ENCODE measurements at regions not wholly inside any gene's neighbourhood (a gene's known extent, or its start where the extent isn't known, plus 50 kb on each side); places are given as distances from the start of the nearest gene placed in this dataset.

DNA sequence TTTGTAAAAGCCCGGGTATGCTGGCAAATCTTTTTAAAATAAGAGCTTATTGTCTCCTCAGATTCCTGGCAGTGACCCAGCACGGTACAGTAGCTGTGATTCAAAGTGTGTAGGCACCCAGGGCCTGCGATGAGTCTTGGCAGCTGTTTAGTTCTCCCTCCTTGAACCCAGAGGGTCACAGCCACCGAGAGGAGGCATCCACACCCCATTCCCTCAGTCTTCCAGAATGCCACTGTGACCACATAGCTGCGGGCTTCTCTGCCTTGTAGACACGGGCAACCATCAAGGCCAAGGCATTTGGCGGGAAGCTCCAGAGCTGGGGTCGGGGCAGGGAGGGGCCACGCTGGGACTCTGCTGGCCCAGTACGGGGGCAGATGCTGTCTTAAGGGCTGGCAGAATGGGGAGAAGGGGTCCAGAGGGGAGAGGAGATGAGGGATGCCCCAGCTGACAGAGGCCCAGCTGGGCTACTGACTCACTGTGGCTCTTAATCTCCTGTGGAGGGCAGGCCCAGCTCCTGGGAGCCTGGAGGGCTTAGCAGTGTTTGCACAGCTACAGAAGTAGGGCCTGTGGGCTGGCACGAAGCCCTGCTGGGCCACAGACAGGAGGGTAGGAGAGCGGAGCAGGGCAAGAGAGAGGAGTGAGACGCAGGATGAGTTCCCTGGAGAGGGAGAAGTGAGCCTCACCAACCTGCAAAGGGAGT lies 68.8 kb upstream of the DLG1 start:
- H3K9me3 Mint-ChIP-seq (ENCODE audit: insufficient read depth), result no peaks in the 10 kb centered on the region
- peaks cover 0 to 4% (median 1%) of the 10 kb centered on the region in 4 experiments for H3K27me3 ChIP-seq (replicated peaks in 1 of 4; ENCODE audit: control extremely low read depth in 1 of 4, control insufficient read depth in 3 of 4, insufficient read depth in 4 of 4, low read length in 3 of 4)
- no peaks in the 10 kb centered on the region for H3K4me1 ChIP-seq (ENCODE audit: control insufficient read depth in 2 of 2, insufficient read depth in 2 of 2, low read length in 2 of 2)
- WGBS (ENCODE audit: insufficient coverage), result 89% methylated on average over 11 of the region's 13 CpGs
- H3K9me3 ChIP-seq (ENCODE audit: control extremely low read depth in 1 of 3, control insufficient read depth in 2 of 3, insufficient read depth in 1 of 3, low read length in 2 of 3), result no peaks in the 10 kb centered on the region
- no peak overlapping the region for H3K4me2 ChIP-seq (replicated peaks; ENCODE audit: low read depth, low read length, poor library complexity, severe bottlenecking)
- H4K20me1 ChIP-seq (ENCODE audit: control insufficient read depth, insufficient read depth, low read length, poor library complexity, severe bottlenecking), result no peaks in the 10 kb centered on the region
- H3K27ac Mint-ChIP-seq, result no peak overlapping the region
- no peaks in the 10 kb centered on the region for H3K36me3 ChIP-seq (replicated peaks in 1 of 2; ENCODE audit: control extremely low read depth in 1 of 2, control insufficient read depth in 1 of 2, extremely low read depth in 1 of 2, insufficient read depth in 2 of 2, low read length in 1 of 2)
- ChIA-PET CTCF (no interaction called here), POLR2A (no interaction called here)
- no peak for DNase-seq
- no peak for TF ChIP-seq EZH2 (IDR thresholded peaks at IDR 0.05; ENCODE audit: borderline replicate concordance, insufficient read depth, low read depth, low read length, poor library complexity, severe bottlenecking)
- TF ChIP-seq, protein P1, sequence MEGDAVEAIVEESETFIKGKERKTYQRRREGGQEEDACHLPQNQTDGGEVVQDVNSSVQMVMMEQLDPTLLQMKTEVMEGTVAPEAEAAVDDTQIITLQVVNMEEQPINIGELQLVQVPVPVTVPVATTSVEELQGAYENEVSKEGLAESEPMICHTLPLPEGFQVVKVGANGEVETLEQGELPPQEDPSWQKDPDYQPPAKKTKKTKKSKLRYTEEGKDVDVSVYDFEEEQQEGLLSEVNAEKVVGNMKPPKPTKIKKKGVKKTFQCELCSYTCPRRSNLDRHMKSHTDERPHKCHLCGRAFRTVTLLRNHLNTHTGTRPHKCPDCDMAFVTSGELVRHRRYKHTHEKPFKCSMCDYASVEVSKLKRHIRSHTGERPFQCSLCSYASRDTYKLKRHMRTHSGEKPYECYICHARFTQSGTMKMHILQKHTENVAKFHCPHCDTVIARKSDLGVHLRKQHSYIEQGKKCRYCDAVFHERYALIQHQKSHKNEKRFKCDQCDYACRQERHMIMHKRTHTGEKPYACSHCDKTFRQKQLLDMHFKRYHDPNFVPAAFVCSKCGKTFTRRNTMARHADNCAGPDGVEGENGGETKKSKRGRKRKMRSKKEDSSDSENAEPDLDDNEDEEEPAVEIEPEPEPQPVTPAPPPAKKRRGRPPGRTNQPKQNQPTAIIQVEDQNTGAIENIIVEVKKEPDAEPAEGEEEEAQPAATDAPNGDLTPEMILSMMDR (IDR thresholded peaks at IDR 0.05), result no peak
- H3K27me3 Mint-ChIP-seq, result peaks cover 24% of the 10 kb centered on the region
- ATAC-seq (ENCODE audit: low read depth), result no peak
- no peak overlapping the region for H3K27ac ChIP-seq (ENCODE audit: low read length in 2 of 2)
- H3K9ac ChIP-seq (ENCODE audit: low read length), result no peak overlapping the region
- H3K4me3 ChIP-seq (ENCODE audit: control extremely low read depth in 1 of 5, extremely low read depth in 1 of 5, insufficient read depth in 1 of 5, low read depth in 2 of 5, low read length in 4 of 5), result no peak overlapping the region
- H3K79me2 ChIP-seq (ENCODE audit: control insufficient read depth, insufficient read depth, low read length), result no peaks in the 10 kb centered on the region
- H2AFZ ChIP-seq (ENCODE audit: insufficient read depth, low read depth, low read length, poor library complexity, severe bottlenecking), result no peak overlapping the region
- H3K4me1 Mint-ChIP-seq, result no peaks in the 10 kb centered on the region
- intact Hi-C loops (cut with micrococcal nuclease), result no loop called here
- H3K4me3 Mint-ChIP-seq, result no peak overlapping the region

DNA sequence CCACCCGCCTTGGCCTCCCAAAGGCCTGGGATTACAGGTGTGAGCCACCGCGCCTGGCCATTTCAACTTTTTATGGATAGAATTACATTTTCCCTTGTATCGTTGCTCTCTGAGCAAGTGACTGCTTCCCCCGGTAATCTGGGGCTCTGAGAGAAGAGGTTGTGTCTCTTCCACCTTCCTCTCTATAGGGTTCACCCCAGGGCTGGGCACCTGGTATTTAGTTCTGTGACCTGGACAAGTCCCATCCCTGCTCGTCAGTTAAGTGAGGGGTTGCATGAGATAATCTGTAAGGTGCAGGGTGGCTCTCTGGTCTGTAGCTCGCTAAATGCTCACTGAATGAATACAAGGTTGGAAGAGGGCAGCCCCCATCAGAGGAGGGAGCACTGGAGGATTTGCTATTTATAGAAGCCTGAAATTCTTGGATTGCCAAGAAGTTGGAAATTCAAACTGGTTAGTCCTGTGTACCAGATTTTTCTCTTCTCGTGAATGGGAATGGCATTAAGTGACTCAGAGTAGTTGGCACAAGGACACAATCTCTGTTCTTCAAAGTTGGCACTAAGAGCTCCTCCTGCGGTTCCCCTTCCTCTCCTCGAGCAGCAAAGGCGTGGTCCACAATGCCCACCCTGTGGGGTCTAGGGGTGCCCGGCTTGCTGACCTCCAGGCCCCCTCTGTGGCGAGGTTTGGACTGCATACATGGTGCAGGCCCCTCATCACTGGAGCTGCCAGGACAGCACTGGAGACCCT lies 68.1 kb upstream of the DLG1 start:
- TF ChIP-seq EZH2 (IDR thresholded peaks at IDR 0.05; ENCODE audit: borderline replicate concordance, insufficient read depth, low read depth, low read length, poor library complexity, severe bottlenecking), result no peak
- TF ChIP-seq, protein P1 (IDR thresholded peaks at IDR 0.05), result no peak

More for the DNA sequence above, 68.1 kb upstream of the DLG1 start:
- Histone ChIP-seq H3K4me2 (replicated peaks; ENCODE audit: low read depth, low read length, poor library complexity, severe bottlenecking) (no peak overlapping the region), H3K79me2 (ENCODE audit: control insufficient read depth, insufficient read depth, low read length) (no peaks in the 10 kb centered on the region), H3K4me1 (ENCODE audit: control insufficient read depth in 2 of 2, insufficient read depth in 2 of 2, low read length in 2 of 2) (no peaks in the 10 kb centered on the region), H3K4me3 (ENCODE audit: control extremely low read depth in 1 of 5, extremely low read depth in 1 of 5, insufficient read depth in 1 of 5, low read depth in 2 of 5, low read length in 4 of 5) (no peak overlapping the region), H3K27me3 (replicated peaks in 1 of 4; ENCODE audit: control extremely low read depth in 1 of 4, control insufficient read depth in 3 of 4, insufficient read depth in 4 of 4, low read length in 3 of 4) (peaks cover 0 to 4% (median under 1%) of the 10 kb centered on the region in 4 experiments), H3K9ac (ENCODE audit: low read length) (no peak overlapping the region), H2AFZ (ENCODE audit: insufficient read depth, low read depth, low read length, poor library complexity, severe bottlenecking) (no peak overlapping the region), H3K36me3 (replicated peaks in 1 of 2; ENCODE audit: control extremely low read depth in 1 of 2, control insufficient read depth in 1 of 2, extremely low read depth in 1 of 2, insufficient read depth in 2 of 2, low read length in 1 of 2) (no peaks in the 10 kb centered on the region), H3K9me3 (ENCODE audit: control extremely low read depth in 1 of 3, control insufficient read depth in 2 of 3, insufficient read depth in 1 of 3, low read length in 2 of 3) (no peaks in the 10 kb centered on the region), H4K20me1 (ENCODE audit: control insufficient read depth, insufficient read depth, low read length, poor library complexity, severe bottlenecking) (no peaks in the 10 kb centered on the region), H3K27ac (ENCODE audit: low read length in 2 of 2) (no peak overlapping the region)
- no peaks in the 10 kb centered on the region for H3K9me3 Mint-ChIP-seq (ENCODE audit: insufficient read depth)
- H3K27me3 Mint-ChIP-seq, result peaks cover 24% of the 10 kb centered on the region
- ChIA-PET CTCF (no interaction called here), POLR2A (no interaction called here)
- DNase-seq (no peak), ATAC-seq (ENCODE audit: low read depth) (no peak)
- intact Hi-C loops (cut with micrococcal nuclease), result no loop called here
- no peak overlapping the region for H3K27ac Mint-ChIP-seq
- 88% methylated on average over 12 of the region's 13 CpGs for WGBS (ENCODE audit: insufficient coverage)
- H3K4me3 Mint-ChIP-seq, result no peak overlapping the region
- no peaks in the 10 kb centered on the region for H3K4me1 Mint-ChIP-seq

All from B cell (primary cell).